Loucy (cell line): ENCODE measurements at regions not wholly inside any gene's neighbourhood (a gene's known extent, or its start where the extent isn't known, plus 50 kb on each side); places are given as distances from the start of the nearest gene placed in this dataset.
"Not testable (repeated sequence)": the region's sequence is repeated elsewhere in the genome, so short reads cannot be mapped to it uniquely, and the experiment has no call there.

Source experiments
- H2AFZ ChIP-seq: fragments of 200-600 bp; sonication (generic); 2 replicates; pipeline ENCODE4 v1.6.0; 2016; ENCODE audit warnings: antibody characterized with exemption, mild to moderate bottlenecking, low read length, moderate library complexity
- H3F3A ChIP-seq: fragments of 200-600 bp; 2 replicates; pipeline ENCODE4 v1.6.0; 2016; ENCODE audit warnings: antibody characterized with exemption, low read depth, mild to moderate bottlenecking
- H3K27me3 ChIP-seq: fragments of 200-600 bp; sonication (generic); 2 replicates; pipeline ENCODE4 v1.6.1; 2014; ENCODE audit warnings: low read length, mild to moderate bottlenecking; ENCODE audit not compliant: insufficient read depth, poor library complexity, severe bottlenecking
- H3K36me3 ChIP-seq: fragments of 200-600 bp; sonication (generic); 2 replicates; pipeline ENCODE4 v1.6.1; 2016; ENCODE audit warnings: low read length; ENCODE audit not compliant: insufficient read depth
- H3K4me1 ChIP-seq: fragments of 200-600 bp; sonication (generic); 2 replicates; pipeline ENCODE4 v1.5.1; 2014; ENCODE audit warnings: low read length, mild to moderate bottlenecking; ENCODE audit not compliant: insufficient read depth, poor library complexity, severe bottlenecking
- H3K4me2 ChIP-seq: fragments of 200-600 bp; sonication (generic); 2 replicates; pipeline ENCODE4 v1.6.0; 2014; ENCODE audit warnings: antibody characterized with exemption, low read length, low read depth, mild to moderate bottlenecking; ENCODE audit not compliant: poor library complexity, severe bottlenecking
- H3K4me3 ChIP-seq: fragments of 200-600 bp; sonication (generic); 2 replicates; pipeline ENCODE4 v1.5.1; 2014; ENCODE audit warnings: low read length, mild to moderate bottlenecking, mixed read lengths; ENCODE audit not compliant: poor library complexity, severe bottlenecking
- H3K79me2 ChIP-seq: fragments of 200-600 bp; sonication (generic); 2 replicates; pipeline ENCODE4 v1.6.1; 2014; ENCODE audit warnings: low read length; ENCODE audit not compliant: insufficient read depth
- H3K9ac ChIP-seq: fragments of 200-600 bp; sonication (generic); 2 replicates; pipeline ENCODE4 v1.6.0; 2014; ENCODE audit warnings: mild to moderate bottlenecking, low read depth, low read length, moderate library complexity; ENCODE audit not compliant: poor library complexity, severe bottlenecking
- H3K9me2 ChIP-seq: fragments of 200-600 bp; sonication (generic); replicated peaks from 2 replicates; pipeline ENCODE4 v1.6.1; 2016; ENCODE audit warnings: low read depth, low read length, mixed read lengths
- H3K9me3 ChIP-seq: fragments of 200-600 bp; sonication (generic); 2 replicates; pipeline ENCODE4 v1.6.1; 2014; ENCODE audit warnings: mild to moderate bottlenecking, antibody characterized with exemption, low read length, low read depth; ENCODE audit not compliant: insufficient read depth
- H4K20me1 ChIP-seq: fragments of 200-600 bp; sonication (generic); 2 replicates; pipeline ENCODE4 v1.6.0; 2014; ENCODE audit warnings: antibody characterized with exemption, low read length, mild to moderate bottlenecking; ENCODE audit not compliant: insufficient read depth, poor library complexity, severe bottlenecking
- CTCF ChIP-seq: fragments of 200-600 bp; sonication (generic); conservative IDR thresholded peaks from 2 replicates; pipeline ENCODE4 v1.5.1; 2014; ENCODE audit warnings: mild to moderate bottlenecking, antibody characterized with exemption, low read length
- EZH2phosphoT487 ChIP-seq: fragments of 200-600 bp; IDR thresholded peaks from 2 replicates; pipeline ENCODE4 v1.6.1; 2018; ENCODE audit warnings: antibody characterized with exemption, mild to moderate bottlenecking, moderate library complexity, borderline replicate concordance

GRCh38 chr5:135745897-135746500 is 88.5 kb upstream of the SLC25A48 start:
- Histone ChIP-seq H3K4me3 (no peak overlapping the region), H3K9me2 (no peaks in the 10 kb centered on the region), H3K9me3 (no peaks in the 10 kb centered on the region), H3K36me3 (no peaks in the 10 kb centered on the region), H3K4me1 (no peaks in the 10 kb centered on the region), H3K27me3 (no peaks in the 10 kb centered on the region), H3K79me2 (no peaks in the 10 kb centered on the region), H2AFZ (no peak overlapping the region), H3K9ac (no peak overlapping the region), H3F3A (no peaks in the 10 kb centered on the region), H4K20me1 (no peaks in the 10 kb centered on the region), H3K4me2 (no peak overlapping the region)
- TF ChIP-seq CTCF (no peak; the same call in 1 of the 2 replicates), EZH2phosphoT487 (no peak)

GRCh38 chr5:135743705-135744411 is 90.6 kb upstream of the SLC25A48 start:
- Histone ChIP-seq H3F3A (no peaks in the 10 kb centered on the region), H3K79me2 (no peaks in the 10 kb centered on the region), H3K36me3 (no peaks in the 10 kb centered on the region), H3K9me3 (no peaks in the 10 kb centered on the region), H3K4me1 (no peaks in the 10 kb centered on the region), H3K27me3 (no peaks in the 10 kb centered on the region), H3K9me2 (no peaks in the 10 kb centered on the region), H2AFZ (no peak overlapping the region), H3K4me2 (no peak overlapping the region), H4K20me1 (no peaks in the 10 kb centered on the region), H3K4me3 (no peak overlapping the region), H3K9ac (no peak overlapping the region)
- no peak for TF ChIP-seq CTCF
- no peak for TF ChIP-seq EZH2phosphoT487

- Histone ChIP-seq H3K4me2 (no peak overlapping the region), H3K4me1 (no peaks in the 10 kb centered on the region), H3K79me2 (no peaks in the 10 kb centered on the region), H2AFZ (no peak overlapping the region), H3K36me3 (no peaks in the 10 kb centered on the region), H3K9me3 (no peaks in the 10 kb centered on the region), H3K27me3 (no peaks in the 10 kb centered on the region), H3K9me2 (no peaks in the 10 kb centered on the region), H3F3A (no peaks in the 10 kb centered on the region), H3K4me3 (no peak overlapping the region), H3K9ac (no peak overlapping the region), H4K20me1 (no peaks in the 10 kb centered on the region)
- TF ChIP-seq CTCF (no peak), EZH2phosphoT487 (no peak)
These were observed 91.3 kb upstream of the SLC25A48 start for GRCh38 chr5:135743181-135743580.

- H3K4me3 ChIP-seq, H3K27me3 ChIP-seq, H3K9me3 ChIP-seq, H3K9me2 ChIP-seq, H3K79me2 ChIP-seq, H3K4me1 ChIP-seq, H3K9ac ChIP-seq, H2AFZ ChIP-seq, H3K4me2 ChIP-seq, H4K20me1 ChIP-seq, H3K36me3 ChIP-seq, H3F3A ChIP-seq: not testable (repeated sequence)
These were observed 92.2 kb upstream of the SLC25A48 start for GRCh38 chr5:135742240-135742639.
